ENCODE measurements at regions not wholly inside any gene's neighbourhood (a gene's known extent, or its start where the extent isn't known, plus 50 kb on each side); places are given as distances from the start of the nearest gene placed in this dataset.

- TF ChIP-seq POLR2A (IDR thresholded peaks at IDR 0.05; ENCODE audit: low read length), result no peak
- TF ChIP-seq GATA1 (IDR thresholded peaks at IDR 0.05; ENCODE audit: low read depth, low read length), result no peak
Observed at GRCh38 chr18:77671456-77672167, 422.0 kb downstream of the GALR1 start.

Data from erythroblast (primary cell).